ENCODE measurements at regions not wholly inside any gene's neighbourhood (a gene's known extent, or its start where the extent isn't known, plus 50 kb on each side); places are given as distances from the start of the nearest gene placed in this dataset.
"Not testable (repeated sequence)": the region's sequence is repeated elsewhere in the genome, so short reads cannot be mapped to it uniquely, and the experiment has no call there.

DNA sequence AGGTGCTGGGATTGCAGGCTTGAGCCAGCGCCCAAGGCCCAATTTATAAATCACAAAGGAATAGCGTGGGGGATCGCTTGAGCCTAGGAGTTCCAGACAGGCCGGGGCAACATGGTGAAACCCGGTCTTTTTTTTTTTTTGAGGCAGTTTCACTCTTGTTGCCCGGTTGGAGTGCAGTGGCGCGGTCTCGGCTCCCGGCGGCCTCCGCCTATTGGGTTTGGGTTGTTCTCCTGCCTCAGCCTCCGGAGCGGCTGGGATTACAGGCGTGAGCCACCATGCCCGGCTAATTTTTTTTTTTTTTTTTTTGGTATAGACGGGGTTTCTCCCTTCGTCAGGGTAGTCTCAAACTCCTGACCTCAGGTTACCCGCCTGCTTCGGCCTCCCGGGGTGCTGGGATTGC lies 65.0 kb downstream of the GOLGA6L7 start:
- H3K36me3 ChIP-seq (ENCODE audit: low read depth): no peaks in the 10 kb centered on the region
- no peak overlapping the region for H3K4me3 ChIP-seq (ENCODE audit: severe bottlenecking)
- peaks cover 21% of the 10 kb centered on the region for H3K27me3 ChIP-seq (ENCODE audit: insufficient read depth, poor library complexity, severe bottlenecking)
- TF ChIP-seq, protein P1, sequence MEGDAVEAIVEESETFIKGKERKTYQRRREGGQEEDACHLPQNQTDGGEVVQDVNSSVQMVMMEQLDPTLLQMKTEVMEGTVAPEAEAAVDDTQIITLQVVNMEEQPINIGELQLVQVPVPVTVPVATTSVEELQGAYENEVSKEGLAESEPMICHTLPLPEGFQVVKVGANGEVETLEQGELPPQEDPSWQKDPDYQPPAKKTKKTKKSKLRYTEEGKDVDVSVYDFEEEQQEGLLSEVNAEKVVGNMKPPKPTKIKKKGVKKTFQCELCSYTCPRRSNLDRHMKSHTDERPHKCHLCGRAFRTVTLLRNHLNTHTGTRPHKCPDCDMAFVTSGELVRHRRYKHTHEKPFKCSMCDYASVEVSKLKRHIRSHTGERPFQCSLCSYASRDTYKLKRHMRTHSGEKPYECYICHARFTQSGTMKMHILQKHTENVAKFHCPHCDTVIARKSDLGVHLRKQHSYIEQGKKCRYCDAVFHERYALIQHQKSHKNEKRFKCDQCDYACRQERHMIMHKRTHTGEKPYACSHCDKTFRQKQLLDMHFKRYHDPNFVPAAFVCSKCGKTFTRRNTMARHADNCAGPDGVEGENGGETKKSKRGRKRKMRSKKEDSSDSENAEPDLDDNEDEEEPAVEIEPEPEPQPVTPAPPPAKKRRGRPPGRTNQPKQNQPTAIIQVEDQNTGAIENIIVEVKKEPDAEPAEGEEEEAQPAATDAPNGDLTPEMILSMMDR (IDR thresholded peaks at IDR 0.05; ENCODE audit: poor library complexity, severe bottlenecking): no peak
- no peak overlapping the region for H3K27ac ChIP-seq (ENCODE audit: poor library complexity, severe bottlenecking)
- DNase-seq (ENCODE audit: low spot score) (peak; percentile 49), ATAC-seq (ENCODE audit: low read depth) (no peak)
- peaks cover 6% of the 10 kb centered on the region for H3K4me1 ChIP-seq (ENCODE audit: insufficient read depth, poor library complexity, severe bottlenecking)
- H3K9me3 ChIP-seq (ENCODE audit: severe bottlenecking): no peaks in the 10 kb centered on the region

DNA sequence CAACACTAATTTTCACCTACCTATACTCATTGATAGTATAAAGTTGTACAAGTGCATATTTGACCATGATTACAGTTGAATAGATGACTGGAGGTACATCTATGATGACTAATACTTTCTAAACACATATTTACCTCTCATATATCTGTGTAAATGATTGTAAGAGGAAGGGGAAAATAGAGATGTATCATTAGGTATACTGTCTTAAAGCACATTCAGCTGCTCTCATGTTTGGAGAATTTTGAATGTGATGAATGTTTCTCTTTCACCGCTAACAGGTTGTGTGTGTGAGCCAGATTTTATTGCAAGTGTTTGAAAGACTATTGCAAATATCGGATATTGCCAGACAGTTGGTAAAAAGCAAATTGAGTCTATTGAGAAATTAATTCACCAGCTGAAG lies 66.2 kb upstream of the GOLGA8M start:
- ATAC-seq (ENCODE audit: low read depth); H3K9me3 ChIP-seq (ENCODE audit: severe bottlenecking); H3K4me3 ChIP-seq (ENCODE audit: severe bottlenecking); H3K27ac ChIP-seq (ENCODE audit: poor library complexity, severe bottlenecking); DNase-seq (ENCODE audit: low spot score); H3K27me3 ChIP-seq (ENCODE audit: insufficient read depth, poor library complexity, severe bottlenecking); H3K4me1 ChIP-seq (ENCODE audit: insufficient read depth, poor library complexity, severe bottlenecking); H3K36me3 ChIP-seq (ENCODE audit: low read depth): not testable (repeated sequence)

DNA sequence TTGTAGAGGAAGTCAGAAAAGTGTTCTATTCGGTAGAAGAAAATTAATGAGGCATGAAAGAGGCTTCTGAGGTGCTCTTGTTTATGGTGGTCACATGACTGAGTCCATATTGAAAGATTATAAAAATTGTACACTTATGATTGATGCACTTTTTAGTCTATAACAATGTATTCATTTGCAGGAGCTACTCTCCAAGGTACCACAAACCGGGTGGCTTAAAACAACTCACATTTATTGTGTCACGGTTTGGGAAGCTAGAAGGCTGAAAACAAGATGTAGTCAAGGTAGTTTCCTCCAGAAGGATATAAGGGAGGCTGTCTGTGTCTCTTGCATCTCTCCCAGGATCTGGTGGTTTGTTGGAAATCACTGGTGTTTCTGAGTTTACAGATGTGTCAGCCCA lies 60.6 kb upstream of the GOLGA8M start:
- not testable (repeated sequence) for H3K4me3 ChIP-seq (ENCODE audit: severe bottlenecking); DNase-seq (ENCODE audit: low spot score); H3K36me3 ChIP-seq (ENCODE audit: low read depth); H3K27ac ChIP-seq (ENCODE audit: poor library complexity, severe bottlenecking); ATAC-seq (ENCODE audit: low read depth); H3K4me1 ChIP-seq (ENCODE audit: insufficient read depth, poor library complexity, severe bottlenecking); H3K27me3 ChIP-seq (ENCODE audit: insufficient read depth, poor library complexity, severe bottlenecking); H3K9me3 ChIP-seq (ENCODE audit: severe bottlenecking)

All from RWPE2 (cell line).